Heart right ventricle (tissue), 16 donors: ENCODE measurements at regions not wholly inside any gene's neighbourhood (a gene's known extent, or its start where the extent isn't known, plus 50 kb on each side); places are given as distances from the start of the nearest gene placed in this dataset.

Experiments
- ATAC-seq, 8 donors: fragments of 200-7000 bp; cut with Tn5 transposase; one replicate each; pipeline ENCODE4 v1.9.1; 2020; ENCODE audit warnings: mild to moderate bottlenecking in 8 of 8, moderate library complexity in 8 of 8, moderate number of reproducible peaks in 1 of 8
- DNase-seq, 2 donors: peaks; one replicate each; pipeline ENCODE4 v3.0.0-alpha.2; 2020
- H3K27ac ChIP-seq, 10 donors: fragments of 200-600 bp; sonication (generic) in 2 of 10; one replicate each; pipeline versions ENCODE4 v1.5.0 to v1.8.0; 2020 to 2022; ENCODE audit warnings: mild to moderate bottlenecking in 3 of 10
- H3K27me3 ChIP-seq, 7 donors: fragments of 200-600 bp; one replicate each; pipeline ENCODE4 v1.8.0; 2021 to 2022; ENCODE audit warnings: mild to moderate bottlenecking in 2 of 7
- H3K36me3 ChIP-seq, 9 donors: fragments of 200-600 bp; sonication (generic) in 1 of 9; one replicate each; pipeline versions ENCODE4 v1.5.0 to v1.8.0; 2020 to 2022; ENCODE audit warnings: mild to moderate bottlenecking in 2 of 9
- H3K4me1 ChIP-seq, 9 donors: fragments of 200-600 bp; sonication (generic) in 1 of 9; one replicate each; pipeline versions ENCODE4 v1.5.0 to v1.8.0; 2020 to 2022; ENCODE audit warnings: mild to moderate bottlenecking in 4 of 9
- H3K4me3 ChIP-seq, 10 donors: fragments of 200-600 bp; sonication (generic) in 2 of 10; one replicate each; pipeline versions ENCODE4 v1.5.0 to v1.8.0; 2020 to 2022; ENCODE audit warnings: mild to moderate bottlenecking in 7 of 10, moderate library complexity in 2 of 10
- H3K9me3 ChIP-seq, 11 donors: fragments of 200-600 bp in 10 of 11; sonication (generic) in 2 of 11; one replicate each; pipeline versions ENCODE4 v1.5.0 to v1.8.0; 2013 to 2022; ENCODE audit warnings: mild to moderate bottlenecking in 2 of 11, control low read depth in 1 of 11, moderate library complexity in 1 of 11
- CTCF ChIP-seq, 9 donors: fragments of 200-600 bp; sonication (generic) in 2 of 9; IDR thresholded peaks; one replicate each; pipeline versions ENCODE4 v1.5.0 to v1.8.0; 2021 to 2022; ENCODE audit warnings: antibody characterized with exemption in 9 of 9, mild to moderate bottlenecking in 5 of 9, moderate library complexity in 1 of 9
- WGBS, 2 donors: extraction: QIAGEN DNeasy Blood & Tissue Kit; methylation state at CpG; one replicate each; pipeline ENCODE4 v1.1.7; 2013; ENCODE audit warnings: inconsistent platforms in 1 of 2; 5-methylcytosine and 5-hydroxymethylcytosine counted together
- intact Hi-C, 10 donors: fragments of 100-400 bp; cut with DNase I; formaldehyde crosslinking; loops; one replicate each; pipeline versions ENCODE4 v1.11.1 to v1.14.2; 2022
- donor health status: Arrhythmogenic right ventricular cardiomyopathy.
- donor health status: ischemic (EF 13 %, LVEDD 7.1; RV severe dilation, severe dysfunction).
- donor health status: healthy with polysubstance abuse.
- donor health status: DM: no; HTN: yes; CAD: no.
- donor health status: DM: no; HTN: no; CAD: no.
- donor health status: ischemic (EF 25% LVEDD 6.9; RV normal size, moderate dysfunction).
- donor health status: ischemic (EF 25% LVEDD 5.7; RV mildly dilated, moderate dysfunction).
- donor health status: healthy.
- donor health status: DM: yes; HTN: yes; CAD: no.
- donor health status: Ischemic cardiomyopathy.
- donor health status: ischemic (EF 35%, LVEDD 5.7; RV mildly dilated, moderate dysfunction).
- donor health status: nonischemic (EF 11% LVEDD 7.7; RV severe dilation, severe dysfunction).
- donor health status: DM: yes; HTN: yes; CAD: no.
- donor health status: PGD.
- donor health status: ischemic (EF 29% LVEDD 5.4; RV normal size, mild dysfunction).
- donor health status: nonischemic (EF 23%, LVEDD 6.1; RV moderate dilation, normal function).

GRCh38 chr10:129078746-129079145 is 388.3 kb upstream of the MGMT start:
- no peak for ATAC-seq
- Histone ChIP-seq H3K4me3 (no peak overlapping the region), H3K4me1 (peaks cover 0 to 17% (median 3%) of the 10 kb centered on the region in 9 donors), H3K27me3 (no peaks in the 10 kb centered on the region), H3K9me3 (peaks cover 0 to 30% (median 4%) of the 10 kb centered on the region in 11 donors), H3K27ac (no peak overlapping the region), H3K36me3 (no peaks in the 10 kb centered on the region)
- intact Hi-C loops = no loop called here
- DNase-seq = no peak
- 83 to 86% methylated on average over 7 of the region's 7 CpGs for WGBS, 2 donors
- TF ChIP-seq CTCF (IDR thresholded peaks at IDR 0.05) = no peak

GRCh38 chr10:129079705-129080104 is 387.3 kb upstream of the MGMT start:
- intact Hi-C loops = no loop called here
- TF ChIP-seq CTCF (IDR thresholded peaks at IDR 0.05) = no peak
- Histone ChIP-seq H3K27me3 (no peaks in the 10 kb centered on the region), H3K9me3 (peaks cover 0 to 37% (median 8%) of the 10 kb centered on the region in 11 donors), H3K4me1 (peaks cover 0 to 17% (median 3%) of the 10 kb centered on the region in 9 donors), H3K36me3 (no peaks in the 10 kb centered on the region), H3K4me3 (no peak overlapping the region), H3K27ac (peak overlapping the region in 1 of 10 donors; percentile 19)
- ATAC-seq = peak; percentile 53 to 85 (median 72)
- DNase-seq = peak; percentile 63 to 68
- 33 to 47% methylated on average over 3 of the region's 3 CpGs for WGBS, 2 donors

- no peak for ATAC-seq
- no peak for TF ChIP-seq CTCF (IDR thresholded peaks at IDR 0.05)
- Histone ChIP-seq H3K4me3 (no peak overlapping the region), H3K27me3 (no peaks in the 10 kb centered on the region), H3K27ac (no peak overlapping the region), H3K36me3 (no peaks in the 10 kb centered on the region), H3K4me1 (no peaks in the 10 kb centered on the region), H3K9me3 (peaks cover 0 to 29% (median 7%) of the 10 kb centered on the region in 11 donors)
- DNase-seq = no peak
- WGBS, 2 donors = 83 to 84% methylated on average over 1 of the region's 1 CpG
- intact Hi-C loops = no loop called here
These were observed 381.2 kb upstream of the MGMT start for GRCh38 chr10:129085811-129086210.

- no peaks in the 10 kb centered on the region for H3K4me1 ChIP-seq
- 84 to 85% methylated on average over 4 of the region's 4 CpGs for WGBS, 2 donors
- ATAC-seq = no peak
These were observed 377.7 kb upstream of the MGMT start for GRCh38 chr10:129089341-129089740.

More at GRCh38 chr10:129089341-129089740, 377.7 kb upstream of the MGMT start:
- no peaks in the 10 kb centered on the region for H3K36me3 ChIP-seq
- H3K9me3 ChIP-seq = peaks cover 0 to 13% (median 5%) of the 10 kb centered on the region in 11 donors
- intact Hi-C loops = no loop called here
- no peak for DNase-seq
- peaks cover 0 to 4% (median 0%) of the 10 kb centered on the region in 7 donors for H3K27me3 ChIP-seq
- H3K27ac ChIP-seq = no peak overlapping the region
- no peak overlapping the region for H3K4me3 ChIP-seq
- TF ChIP-seq CTCF (IDR thresholded peaks at IDR 0.05) = no peak
